ENCODE measurements at regions not wholly inside any gene's neighbourhood (a gene's known extent, or its start where the extent isn't known, plus 50 kb on each side); places are given as distances from the start of the nearest gene placed in this dataset.

DNA sequence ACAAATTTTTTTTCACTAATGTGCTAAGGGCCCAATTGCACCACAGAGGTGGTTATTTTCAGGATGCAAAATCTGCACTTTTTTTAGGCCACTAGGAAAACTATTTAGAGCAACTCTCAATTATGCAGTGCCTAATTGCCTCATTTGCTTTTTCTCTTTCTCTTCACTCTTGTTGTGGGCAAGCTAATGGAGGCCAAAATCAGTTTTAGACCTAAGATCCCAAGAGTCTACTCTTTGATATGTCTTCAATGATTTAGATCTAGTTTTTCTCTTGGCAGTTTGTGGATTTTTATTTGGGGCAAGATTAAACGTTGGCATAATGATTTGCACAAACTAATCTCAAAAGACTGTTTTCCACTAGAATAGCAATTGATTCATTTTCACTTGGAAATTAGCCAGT, 1996.9 kb downstream of the LRRC4C start:
- DNase-seq (ENCODE audit: low read depth, low spot score), result no peak
- Histone ChIP-seq H3K4me3 (ENCODE audit: low read depth, low read length) (no peak overlapping the region), H3K27ac (ENCODE audit: low read depth, low read length) (no peak overlapping the region), H3K9me3 (ENCODE audit: control insufficient read depth, insufficient read depth, low read length) (peaks cover 4% of the 10 kb centered on the region; the same call in 1 of the 2 replicates), H3K27me3 (ENCODE audit: control insufficient read depth, insufficient read depth, low read length) (no peaks in the 10 kb centered on the region)
- TF ChIP-seq, protein P1, sequence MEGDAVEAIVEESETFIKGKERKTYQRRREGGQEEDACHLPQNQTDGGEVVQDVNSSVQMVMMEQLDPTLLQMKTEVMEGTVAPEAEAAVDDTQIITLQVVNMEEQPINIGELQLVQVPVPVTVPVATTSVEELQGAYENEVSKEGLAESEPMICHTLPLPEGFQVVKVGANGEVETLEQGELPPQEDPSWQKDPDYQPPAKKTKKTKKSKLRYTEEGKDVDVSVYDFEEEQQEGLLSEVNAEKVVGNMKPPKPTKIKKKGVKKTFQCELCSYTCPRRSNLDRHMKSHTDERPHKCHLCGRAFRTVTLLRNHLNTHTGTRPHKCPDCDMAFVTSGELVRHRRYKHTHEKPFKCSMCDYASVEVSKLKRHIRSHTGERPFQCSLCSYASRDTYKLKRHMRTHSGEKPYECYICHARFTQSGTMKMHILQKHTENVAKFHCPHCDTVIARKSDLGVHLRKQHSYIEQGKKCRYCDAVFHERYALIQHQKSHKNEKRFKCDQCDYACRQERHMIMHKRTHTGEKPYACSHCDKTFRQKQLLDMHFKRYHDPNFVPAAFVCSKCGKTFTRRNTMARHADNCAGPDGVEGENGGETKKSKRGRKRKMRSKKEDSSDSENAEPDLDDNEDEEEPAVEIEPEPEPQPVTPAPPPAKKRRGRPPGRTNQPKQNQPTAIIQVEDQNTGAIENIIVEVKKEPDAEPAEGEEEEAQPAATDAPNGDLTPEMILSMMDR (IDR thresholded peaks at IDR 0.05; ENCODE audit: low read depth, low read length), result no peak
- POLR2A ChIA-PET, result no interaction called here
- CTCF ChIA-PET, result no interaction called here

DNA sequence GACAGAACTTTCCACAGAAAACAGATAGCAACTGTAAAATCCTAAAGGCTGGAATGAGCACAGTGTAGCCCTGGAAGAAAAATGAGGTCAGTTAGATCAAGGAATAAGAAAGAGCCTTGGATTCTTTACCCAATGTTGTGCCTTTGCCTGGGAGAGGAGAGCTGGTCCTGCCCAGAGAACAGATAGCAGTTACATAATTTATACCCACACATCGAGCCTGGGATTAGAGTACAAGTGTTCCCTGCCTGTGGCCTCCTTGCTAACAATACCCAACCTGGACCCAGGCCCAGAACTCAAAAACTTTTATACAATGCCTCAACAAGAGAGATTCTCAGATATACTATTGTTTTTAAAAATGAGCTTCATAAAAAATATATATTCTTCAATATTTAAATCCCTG, 1998.4 kb downstream of the LRRC4C start:
- H3K9me3 ChIP-seq (ENCODE audit: control insufficient read depth, insufficient read depth, low read length), result peaks cover 8% of the 10 kb centered on the region
- ChIA-PET POLR2A (no interaction called here), CTCF (no interaction called here)
- no peaks in the 10 kb centered on the region for H3K27me3 ChIP-seq (ENCODE audit: control insufficient read depth, insufficient read depth, low read length)
- H3K4me3 ChIP-seq (ENCODE audit: low read depth, low read length), result no peak overlapping the region
- TF ChIP-seq, protein P1 (IDR thresholded peaks at IDR 0.05; ENCODE audit: low read depth, low read length), result no peak
- no peak for DNase-seq (ENCODE audit: low read depth, low spot score)
- H3K27ac ChIP-seq (ENCODE audit: low read depth, low read length), result no peak overlapping the region

- ChIA-PET POLR2A (no interaction called here), CTCF (no interaction called here)
- TF ChIP-seq, protein P1 (IDR thresholded peaks at IDR 0.05; ENCODE audit: low read depth, low read length), result no peak
These were observed 1999.8 kb downstream of the LRRC4C start for GRCh38 chr11:39459606-39460005.

GRCh38 chr11:39458481-39458880, 2001.0 kb downstream of the LRRC4C start:
- DNase-seq (ENCODE audit: low read depth, low spot score), result no peak
- Histone ChIP-seq H3K27ac (ENCODE audit: low read depth, low read length) (no peak overlapping the region), H3K4me3 (ENCODE audit: low read depth, low read length) (no peak overlapping the region), H3K27me3 (ENCODE audit: control insufficient read depth, insufficient read depth, low read length) (no peaks in the 10 kb centered on the region), H3K9me3 (ENCODE audit: control insufficient read depth, insufficient read depth, low read length) (peaks cover 11% of the 10 kb centered on the region)
- ChIA-PET POLR2A (no interaction called here), CTCF (no interaction called here)
- TF ChIP-seq, protein P1 (IDR thresholded peaks at IDR 0.05; ENCODE audit: low read depth, low read length), result no peak

More at GRCh38 chr11:39459606-39460005, 1999.8 kb downstream of the LRRC4C start:
- H3K27me3 ChIP-seq (ENCODE audit: control insufficient read depth, insufficient read depth, low read length), result no peaks in the 10 kb centered on the region
- peaks cover 8% of the 10 kb centered on the region for H3K9me3 ChIP-seq (ENCODE audit: control insufficient read depth, insufficient read depth, low read length)
- no peak overlapping the region for H3K27ac ChIP-seq (ENCODE audit: low read depth, low read length)
- DNase-seq (ENCODE audit: low read depth, low spot score), result no peak
- H3K4me3 ChIP-seq (ENCODE audit: low read depth, low read length), result no peak overlapping the region

DNA sequence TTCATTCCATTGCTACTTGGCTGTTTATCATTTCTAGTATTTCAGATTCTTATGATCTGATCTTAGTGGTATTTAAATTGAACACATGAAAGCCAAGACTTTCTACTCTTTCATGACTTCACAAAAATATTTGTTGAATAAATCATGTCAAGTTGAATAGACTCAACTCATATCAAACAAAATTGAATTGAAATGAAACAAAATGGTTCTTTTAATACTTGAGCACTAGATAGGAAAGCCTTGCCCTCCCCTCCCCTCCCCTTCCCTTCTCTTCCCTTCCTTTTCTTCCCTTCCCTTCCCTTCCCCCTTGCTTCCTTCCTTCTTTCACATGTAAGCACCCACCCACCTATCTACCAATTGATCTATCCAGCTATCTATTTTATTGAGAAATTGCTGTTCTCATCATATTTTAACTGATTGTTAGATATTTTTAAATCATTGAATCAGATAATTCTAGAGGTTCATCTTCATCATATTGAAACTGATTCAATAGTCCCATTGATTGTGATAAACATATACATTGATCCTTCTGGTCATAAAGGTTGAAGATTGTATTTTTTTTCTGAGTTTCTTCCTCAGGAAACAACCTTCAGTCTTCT, 2015.9 kb downstream of the LRRC4C start:
- Histone ChIP-seq H3K4me3 (ENCODE audit: low read depth, low read length) (no peak overlapping the region), H3K27ac (ENCODE audit: low read depth, low read length) (no peak overlapping the region), H3K27me3 (ENCODE audit: control insufficient read depth, insufficient read depth, low read length) (no peaks in the 10 kb centered on the region), H3K9me3 (ENCODE audit: control insufficient read depth, insufficient read depth, low read length) (peaks cover 13% of the 10 kb centered on the region)
- ChIA-PET POLR2A (no interaction called here), CTCF (no interaction called here)
- no peak for DNase-seq (ENCODE audit: low read depth, low spot score)
- TF ChIP-seq, protein P1 (IDR thresholded peaks at IDR 0.05; ENCODE audit: low read depth, low read length), result no peak
